PFSK-1 (cell line): ENCODE measurements at regions not wholly inside any gene's neighbourhood (a gene's known extent, or its start where the extent isn't known, plus 50 kb on each side); places are given as distances from the start of the nearest gene placed in this dataset.

Experiments used
- FOXP2 ChIP-seq: optimal IDR thresholded peaks from 2 replicates; pipeline ENCODE3; 2011; ENCODE audit warnings: borderline replicate concordance, control low read depth, inconsistent platforms; ENCODE audit not compliant: insufficient read depth; ENCODE audit errors: extremely low read length, extremely low read depth
- POLR2AphosphoS5 ChIP-seq: IDR thresholded peaks from 2 replicates; pipeline ENCODE4 v1.6.1; 2012; ENCODE audit warnings: low read depth, mild to moderate bottlenecking, control low read depth, low read length, moderate library complexity
- REST ChIP-seq, 2 experiments: IDR thresholded peaks; 2 replicates each; pipeline versions ENCODE4 v1.6.1 to v1.8.0; 2011 to 2012; ENCODE audit warnings: low read depth in 2 of 2, low read length in 2 of 2, control low read depth in 1 of 2, inconsistent platforms in 1 of 2, mild to moderate bottlenecking in 1 of 2, moderate library complexity in 1 of 2; ENCODE audit not compliant: insufficient read depth in 1 of 2
- SIN3A ChIP-seq: IDR thresholded peaks from 2 replicates; pipeline ENCODE4 v1.6.1; 2012; ENCODE audit warnings: mild to moderate bottlenecking, low read length, moderate library complexity, borderline replicate concordance; ENCODE audit not compliant: insufficient read depth
- TAF1 ChIP-seq: IDR thresholded peaks from 2 replicates; pipeline ENCODE4 v1.6.1; 2012; ENCODE audit warnings: low read length, control low read depth, borderline replicate concordance; ENCODE audit not compliant: insufficient read depth

GRCh38 chr9:119765632-119766175 lies 396.5 kb upstream of the BRINP1 start:
- TF ChIP-seq SIN3A, result no peak
- no peak for TF ChIP-seq REST (IDR thresholded peaks at IDR 0.05; ENCODE audit: insufficient read depth in 1 of 2, low read depth in 2 of 2, low read length in 2 of 2)
- TF ChIP-seq POLR2AphosphoS5, result no peak
- no peak for TF ChIP-seq TAF1
- TF ChIP-seq FOXP2, result no peak

GRCh38 chr9:119763260-119763659 lies 394.0 kb upstream of the BRINP1 start:
- no peak for TF ChIP-seq POLR2AphosphoS5
- TF ChIP-seq TAF1, result no peak
- no peak for TF ChIP-seq SIN3A
- TF ChIP-seq REST (IDR thresholded peaks at IDR 0.05; ENCODE audit: insufficient read depth in 1 of 2, low read depth in 2 of 2, low read length in 2 of 2), result no peak
- TF ChIP-seq FOXP2, result no peak

- TF ChIP-seq TAF1 (no peak), SIN3A (no peak), FOXP2 (no peak), POLR2AphosphoS5 (no peak), REST (IDR thresholded peaks at IDR 0.05; ENCODE audit: insufficient read depth in 1 of 2, low read depth in 2 of 2, low read length in 2 of 2) (no peak)
Observed at GRCh38 chr9:119761812-119762211, 392.6 kb upstream of the BRINP1 start.

GRCh38 chr9:119758990-119759389 lies 389.8 kb upstream of the BRINP1 start:
- TF ChIP-seq TAF1, result no peak
- TF ChIP-seq REST (IDR thresholded peaks at IDR 0.05; ENCODE audit: insufficient read depth in 1 of 2, low read depth in 2 of 2, low read length in 2 of 2), result no peak
- no peak for TF ChIP-seq POLR2AphosphoS5
- TF ChIP-seq SIN3A, result no peak
- no peak for TF ChIP-seq FOXP2

GRCh38 chr9:119758241-119758640 lies 389.0 kb upstream of the BRINP1 start:
- no peak for TF ChIP-seq FOXP2
- TF ChIP-seq REST (IDR thresholded peaks at IDR 0.05; ENCODE audit: insufficient read depth in 1 of 2, low read depth in 2 of 2, low read length in 2 of 2), result no peak
- TF ChIP-seq POLR2AphosphoS5, result no peak
- no peak for TF ChIP-seq TAF1
- no peak for TF ChIP-seq SIN3A
